Pancreas (tissue), 10 donors: ENCODE measurements at regions not wholly inside any gene's neighbourhood (a gene's known extent, or its start where the extent isn't known, plus 50 kb on each side); places are given as distances from the start of the nearest gene placed in this dataset.

ENCODE experiments used
- ATAC-seq, 4 donors: fragments of 200-7000 bp; cut with Tn5 transposase; one replicate each; pipeline versions ENCODE4 v1.8.0 to v1.9.1; 2020; ENCODE audit warnings: mild to moderate bottlenecking in 4 of 4, moderate library complexity in 4 of 4
- DNase-seq, 6 donors: peaks; one replicate each; pipeline ENCODE4 v3.0.0-alpha.2; 2020
- FAIRE-seq: peaks from 2 replicates; lab custom pipeline; 2012; peaks lifted over from hg19 to GRCh38; lab: Jason Lieb, UNC
- H3K27ac ChIP-seq, 4 donors: fragments of 200-600 bp; sonication (generic); 1 replicate in 3 of 4; 2 replicates in 1 of 4; pipeline versions ENCODE4 v1.5.0 to v1.8.0; 2020
- H3K27me3 ChIP-seq, 4 donors: fragments of 200-600 bp; one replicate each; pipeline ENCODE4 v1.8.0; 2021
- H3K36me3 ChIP-seq, 3 donors: fragments of 200-600 bp; sonication (generic) in 1 of 3; one replicate each; pipeline versions ENCODE4 v1.5.0 to v1.8.0; 2020 to 2021
- H3K4me1 ChIP-seq, 3 donors: fragments of 200-600 bp; one replicate each; pipeline ENCODE4 v1.8.0; 2021
- H3K4me3 ChIP-seq, 4 donors: fragments of 200-600 bp; sonication (generic) in 2 of 4; one replicate each; pipeline versions ENCODE4 v1.5.0 to v1.8.0; 2020 to 2021
- H3K9me3 ChIP-seq, 4 donors: fragments of 200-600 bp; one replicate each; pipeline ENCODE4 v1.8.0; 2021
- CTCF ChIP-seq, 4 donors: fragments of 200-600 bp; sonication (generic) in 3 of 4; IDR thresholded peaks; one replicate each; pipeline versions ENCODE4 v1.5.0 to v1.8.0; 2021; ENCODE audit warnings: antibody characterized with exemption in 4 of 4
- WGBS, 2 donors: extraction: QIAGEN DNeasy Blood & Tissue Kit; methylation state at CpG; one replicate each; pipeline ENCODE4 v1.1.7; 2013; 5-methylcytosine and 5-hydroxymethylcytosine counted together
- intact Hi-C, 3 donors: fragments of 100-400 bp; cut with DNase I; formaldehyde crosslinking; loops; one replicate each; pipeline versions ENCODE4 v1.11.1 to v1.14.2; 2022
- donor health status: healthy with polysubstance abuse.
- donor health status: DM: no; HTN: no; CAD: no; lungs with moderate emphysema.
- donor health status: DM: no; HTN: no; CAD: no.
- donor health status: control.
- donor health status: control.
- donor health status: Bipolar disorder and iron deficiency.
- donor health status: DM: yes; HTN: yes; CAD: no.
- donor health status: DM: no; HTN: no; CAD: no.
- donor health status: DM: no; HTN: no; CAD: no.
- donor health status: DM: yes; HTN: yes; CAD: no.

GRCh38 chr22:26781062-26781461, 123.7 kb downstream of the MIAT start:
- Histone ChIP-seq H3K36me3 (peaks cover 0 to 18% (median 0%) of the 10 kb centered on the region in 3 donors), H3K4me3 (no peak overlapping the region), H3K4me1 (no peaks in the 10 kb centered on the region), H3K27ac (no peak overlapping the region), H3K9me3 (no peaks in the 10 kb centered on the region), H3K27me3 (no peaks in the 10 kb centered on the region)
- FAIRE-seq (no peak), ATAC-seq (no peak), DNase-seq (no peak)
- 91 to 93% methylated on average over 2 of the region's 2 CpGs for WGBS, 2 donors
- no peak for TF ChIP-seq CTCF (IDR thresholded peaks at IDR 0.05)
- intact Hi-C loops, result no loop called here

GRCh38 chr22:26781596-26781995, 124.2 kb downstream of the MIAT start:
- ATAC-seq, result no peak
- DNase-seq, result no peak
- intact Hi-C loops, result no loop called here
- H3K9me3 ChIP-seq, result no peaks in the 10 kb centered on the region
- no peak for FAIRE-seq
- no peak for TF ChIP-seq CTCF (IDR thresholded peaks at IDR 0.05)
- no peaks in the 10 kb centered on the region for H3K27me3 ChIP-seq
- H3K27ac ChIP-seq, result no peak overlapping the region
- H3K4me1 ChIP-seq, result no peaks in the 10 kb centered on the region
- no peak overlapping the region for H3K4me3 ChIP-seq
- peaks cover 0 to 18% (median 0%) of the 10 kb centered on the region in 3 donors for H3K36me3 ChIP-seq
- 94 to 96% methylated on average over 15 of the region's 15 CpGs for WGBS, 2 donors

- 66 to 67% methylated on average over 18 of the region's 18 CpGs for WGBS, 2 donors
- H3K9me3 ChIP-seq, result no peaks in the 10 kb centered on the region
- no peaks in the 10 kb centered on the region for H3K27me3 ChIP-seq
- intact Hi-C loops, result no loop called here
- H3K27ac ChIP-seq, result no peak overlapping the region
- no peak for TF ChIP-seq CTCF (IDR thresholded peaks at IDR 0.05)
- FAIRE-seq (no peak), DNase-seq (no peak), ATAC-seq (no peak)
- H3K4me3 ChIP-seq, result no peak overlapping the region
- H3K36me3 ChIP-seq, result peaks cover 0 to 8% (median 0%) of the 10 kb centered on the region in 3 donors
- no peaks in the 10 kb centered on the region for H3K4me1 ChIP-seq
Measured at GRCh38 chr22:26783885-26784284, 126.5 kb downstream of the MIAT start.

DNA sequence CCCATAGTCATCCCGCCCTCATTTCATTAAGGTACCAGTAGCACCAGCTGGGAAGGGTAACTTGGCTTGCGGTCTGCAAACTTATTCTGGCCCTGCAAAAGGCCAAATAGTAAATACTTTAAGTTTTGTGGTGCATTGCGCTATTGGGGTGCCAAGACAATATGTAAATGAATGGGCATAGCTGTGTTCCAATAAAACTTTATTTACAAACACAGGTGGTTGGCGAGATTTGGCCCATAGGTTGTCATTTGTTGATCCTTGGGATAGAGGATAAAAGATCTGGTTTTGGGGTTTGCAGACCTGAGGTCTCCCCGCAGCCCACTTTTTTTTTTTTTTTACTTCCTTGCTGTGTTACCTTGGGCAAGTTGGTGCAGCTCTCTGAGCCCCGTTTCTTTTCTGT, 127.4 kb downstream of the MIAT start:
- H3K36me3 ChIP-seq, result peaks cover 0 to 6% (median 0%) of the 10 kb centered on the region in 3 donors
- TF ChIP-seq CTCF (IDR thresholded peaks at IDR 0.05), result no peak
- H3K27ac ChIP-seq, result no peak overlapping the region
- intact Hi-C loops, result no loop called here
- ATAC-seq (no peak), FAIRE-seq (no peak), DNase-seq (no peak)
- H3K9me3 ChIP-seq, result no peaks in the 10 kb centered on the region
- no peaks in the 10 kb centered on the region for H3K27me3 ChIP-seq
- no peaks in the 10 kb centered on the region for H3K4me1 ChIP-seq
- H3K4me3 ChIP-seq, result no peak overlapping the region
- 95 to 99% methylated on average over 6 of the region's 6 CpGs for WGBS, 2 donors

DNA sequence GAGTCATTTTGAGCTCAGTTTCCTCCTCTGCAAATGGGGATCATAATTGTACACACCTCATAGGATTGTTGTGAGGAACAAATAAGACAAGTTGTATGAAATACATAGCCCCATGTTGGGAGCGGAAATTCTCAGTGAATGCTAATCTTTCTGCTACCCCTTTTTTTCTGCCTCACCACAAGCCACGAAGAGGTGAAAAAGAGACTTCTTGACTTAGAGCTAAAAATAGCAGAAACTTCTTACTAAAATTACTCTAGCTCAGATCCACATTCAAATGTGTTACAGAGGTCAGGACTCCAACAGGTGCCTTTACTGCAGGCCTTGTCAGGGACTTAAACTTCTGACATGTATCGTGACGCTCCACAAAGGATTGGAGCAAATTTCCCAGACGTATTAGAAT, 128.5 kb downstream of the MIAT start:
- H3K36me3 ChIP-seq, result no peaks in the 10 kb centered on the region
- H3K27me3 ChIP-seq, result no peaks in the 10 kb centered on the region
- ATAC-seq (no peak), DNase-seq (no peak), FAIRE-seq (no peak)
- no peak for TF ChIP-seq CTCF (IDR thresholded peaks at IDR 0.05)
- WGBS, 2 donors, result 90% methylated on average over 5 of the region's 5 CpGs
- no peaks in the 10 kb centered on the region for H3K9me3 ChIP-seq
- no peak overlapping the region for H3K4me3 ChIP-seq
- intact Hi-C loops, result no loop called here
- H3K4me1 ChIP-seq, result no peaks in the 10 kb centered on the region
- H3K27ac ChIP-seq, result no peak overlapping the region
